Mesendoderm (in vitro differentiated cells): ENCODE measurements at regions not wholly inside any gene's neighbourhood (a gene's known extent, or its start where the extent isn't known, plus 50 kb on each side); places are given as distances from the start of the nearest gene placed in this dataset.

Experiments
- DNase-seq: peaks from one replicate; pipeline ENCODE4 v3.0.0; 2013
- H2AK5ac ChIP-seq: 2 replicates; pipeline ENCODE4 v1.6.1; 2013; ENCODE audit warnings: low read length, inconsistent platforms
- H2BK120ac ChIP-seq: 2 replicates; pipeline ENCODE4 v1.6.1; 2013; ENCODE audit warnings: low read depth, mild to moderate bottlenecking, low read length, moderate library complexity, mixed read lengths
- H2BK15ac ChIP-seq: replicated peaks from 2 replicates; pipeline ENCODE4 v1.6.1; 2013; ENCODE audit warnings: low read depth, mild to moderate bottlenecking, moderate library complexity
- H2BK5ac ChIP-seq: 2 replicates; pipeline ENCODE4 v1.6.1; 2013; ENCODE audit warnings: low read length, inconsistent platforms
- H3K18ac ChIP-seq: 2 replicates; pipeline ENCODE4 v1.6.1; 2013; ENCODE audit warnings: mild to moderate bottlenecking, low read length, mixed read lengths
- H3K23ac ChIP-seq: one replicate; pipeline ENCODE4 v1.6.1; 2013; ENCODE audit warnings: low read length
- H3K27ac ChIP-seq: 2 replicates; pipeline ENCODE4 v1.5.1; 2013; ENCODE audit warnings: low read depth, mild to moderate bottlenecking, inconsistent platforms, low read length, moderate library complexity
- H3K27me3 ChIP-seq: 2 replicates; pipeline ENCODE4 v1.6.1; 2013; ENCODE audit warnings: low read length, control low read depth, mild to moderate bottlenecking, inconsistent platforms; ENCODE audit not compliant: insufficient read depth, poor library complexity
- H3K36me3 ChIP-seq: 2 replicates; pipeline ENCODE4 v1.6.1; 2013; ENCODE audit warnings: low read length, inconsistent platforms; ENCODE audit not compliant: control insufficient read depth, insufficient read depth
- H3K4ac ChIP-seq: one replicate; pipeline ENCODE4 v1.6.1; 2013; ENCODE audit warnings: low read depth, mild to moderate bottlenecking, low read length, moderate library complexity
- H3K4me1 ChIP-seq: 2 replicates; pipeline ENCODE4 v1.6.1; 2013; ENCODE audit warnings: low read depth, low read length, inconsistent platforms; ENCODE audit not compliant: control insufficient read depth
- H3K4me2 ChIP-seq: 2 replicates; pipeline ENCODE4 v1.6.1; 2013; ENCODE audit warnings: low read length
- H3K4me3 ChIP-seq: 2 replicates; pipeline ENCODE4 v1.5.1; 2013; ENCODE audit warnings: mild to moderate bottlenecking, low read length
- H3K56ac ChIP-seq: one replicate; pipeline ENCODE4 v1.6.1; 2013; ENCODE audit warnings: low read length
- H3K79me1 ChIP-seq: 2 replicates; pipeline ENCODE4 v1.6.1; 2013; ENCODE audit warnings: low read length, inconsistent platforms
- H3K79me2 ChIP-seq: 2 replicates; pipeline ENCODE4 v1.6.1; 2013; ENCODE audit warnings: mild to moderate bottlenecking, low read length; ENCODE audit not compliant: control insufficient read depth, insufficient read depth
- H3K9ac ChIP-seq: 2 replicates; pipeline ENCODE4 v1.6.1; 2013; ENCODE audit warnings: low read length, inconsistent platforms
- H4K5ac ChIP-seq: one replicate; pipeline ENCODE4 v1.6.1; 2013; ENCODE audit warnings: low read length
- H4K8ac ChIP-seq: one replicate; pipeline ENCODE4 v1.6.1; 2013; ENCODE audit warnings: low read depth, mild to moderate bottlenecking, control low read depth, low read length, moderate library complexity
- WGBS: extraction: QIAGEN DNeasy Blood & Tissue Kit; methylation state at CpG from one replicate; pipeline ENCODE4 v1.1.7; 2013; ENCODE audit warnings: low lambda C conversion rate, missing lambda C conversion rate; ENCODE audit not compliant: insufficient coverage; ENCODE audit errors: extremely low coverage; 5-methylcytosine and 5-hydroxymethylcytosine counted together

DNA sequence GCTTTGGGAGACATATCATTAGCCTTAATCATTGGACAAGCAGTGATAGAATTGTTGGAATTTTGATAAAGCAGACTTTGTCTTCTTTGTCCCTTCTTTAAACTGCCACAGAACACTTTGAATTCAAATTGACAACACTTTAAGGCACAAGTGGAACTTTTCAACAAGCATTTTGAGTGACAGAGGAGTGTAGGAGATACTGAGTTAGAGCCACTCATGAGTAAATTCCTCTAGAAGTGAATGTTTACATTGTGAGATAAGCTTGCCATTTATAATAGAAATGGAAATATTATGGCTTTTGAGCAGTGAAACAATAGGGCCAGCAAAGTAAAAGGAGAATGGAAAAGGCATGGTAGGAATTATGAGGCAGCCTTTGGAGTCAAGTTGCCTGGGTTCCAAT lies 515.8 kb downstream of the SLITRK6 start:
- no peak overlapping the region for H3K4ac ChIP-seq
- no peak for DNase-seq
- H3K79me1 ChIP-seq = no peaks in the 10 kb centered on the region
- H3K4me1 ChIP-seq = no peaks in the 10 kb centered on the region
- H2BK15ac ChIP-seq = no peak overlapping the region
- H3K23ac ChIP-seq = no peak overlapping the region
- no peak overlapping the region for H3K4me2 ChIP-seq
- H3K27ac ChIP-seq = no peak overlapping the region
- no peaks in the 10 kb centered on the region for H3K27me3 ChIP-seq
- H3K79me2 ChIP-seq = no peaks in the 10 kb centered on the region
- no peak overlapping the region for H2BK120ac ChIP-seq
- no peak overlapping the region for H3K9ac ChIP-seq
- H3K56ac ChIP-seq = no peak overlapping the region
- H4K5ac ChIP-seq = no peak overlapping the region
- H2AK5ac ChIP-seq = no peak overlapping the region
- H2BK5ac ChIP-seq = no peak overlapping the region
- no peak overlapping the region for H3K4me3 ChIP-seq
- H3K36me3 ChIP-seq = no peaks in the 10 kb centered on the region
- H4K8ac ChIP-seq = no peak overlapping the region
- H3K18ac ChIP-seq = no peak overlapping the region

- Histone ChIP-seq H3K9ac (no peak overlapping the region), H4K5ac (no peak overlapping the region), H2BK15ac (no peak overlapping the region), H3K56ac (no peak overlapping the region), H2BK120ac (no peak overlapping the region), H3K27ac (no peak overlapping the region), H3K27me3 (no peaks in the 10 kb centered on the region), H3K18ac (no peak overlapping the region), H2BK5ac (no peak overlapping the region), H3K36me3 (no peaks in the 10 kb centered on the region), H3K79me1 (no peaks in the 10 kb centered on the region), H4K8ac (no peak overlapping the region), H3K4ac (no peak overlapping the region), H3K4me2 (no peak overlapping the region), H2AK5ac (no peak overlapping the region), H3K4me1 (no peaks in the 10 kb centered on the region), H3K79me2 (no peaks in the 10 kb centered on the region), H3K23ac (no peak overlapping the region), H3K4me3 (no peak overlapping the region)
- no CpG with 5 or more reads among the region's 2 CpGs for WGBS
- DNase-seq = no peak
Observed at GRCh38 chr13:85282876-85283275, 516.3 kb downstream of the SLITRK6 start.

GRCh38 chr13:85278851-85279250 lies 520.4 kb downstream of the SLITRK6 start:
- Histone ChIP-seq H3K56ac (no peak overlapping the region), H3K23ac (no peak overlapping the region), H4K5ac (no peak overlapping the region), H3K4ac (no peak overlapping the region), H2BK120ac (no peak overlapping the region), H2BK5ac (no peak overlapping the region), H3K27ac (no peak overlapping the region), H4K8ac (no peak overlapping the region), H3K4me2 (no peak overlapping the region), H3K4me3 (no peak overlapping the region), H3K36me3 (no peaks in the 10 kb centered on the region), H3K18ac (no peak overlapping the region), H3K4me1 (no peaks in the 10 kb centered on the region), H3K9ac (no peak overlapping the region), H3K79me2 (no peaks in the 10 kb centered on the region), H3K27me3 (no peaks in the 10 kb centered on the region), H2AK5ac (no peak overlapping the region), H3K79me1 (no peaks in the 10 kb centered on the region), H2BK15ac (no peak overlapping the region)
- DNase-seq = no peak
- no CpG with 5 or more reads among the region's 2 CpGs for WGBS

DNA sequence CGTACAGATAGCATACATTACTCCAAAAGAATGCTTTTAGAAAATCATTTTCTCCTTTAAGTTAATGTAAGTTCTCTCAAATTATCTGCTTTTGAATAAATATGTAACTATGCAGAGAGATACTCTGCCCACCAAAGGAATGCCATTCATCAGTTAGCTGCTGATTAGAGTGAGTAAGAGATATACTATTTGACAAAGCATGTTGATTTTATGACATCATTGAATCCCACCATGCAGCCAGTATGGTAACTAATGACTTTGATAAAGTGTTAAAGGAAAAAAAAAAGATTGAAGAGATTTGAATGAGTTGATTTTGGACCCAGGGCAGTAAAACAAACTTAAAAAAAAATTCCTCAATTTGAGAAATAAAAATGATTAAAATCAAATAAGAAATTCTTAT lies 521.5 kb downstream of the SLITRK6 start:
- Histone ChIP-seq H3K27ac (no peak overlapping the region), H2AK5ac (no peak overlapping the region), H3K9ac (no peak overlapping the region), H4K5ac (no peak overlapping the region), H3K4ac (no peak overlapping the region), H2BK120ac (no peak overlapping the region), H3K4me1 (no peaks in the 10 kb centered on the region), H3K79me1 (no peaks in the 10 kb centered on the region), H3K36me3 (no peaks in the 10 kb centered on the region), H3K56ac (no peak overlapping the region), H3K4me3 (no peak overlapping the region), H2BK5ac (no peak overlapping the region), H3K79me2 (no peaks in the 10 kb centered on the region), H4K8ac (no peak overlapping the region), H3K23ac (no peak overlapping the region), H3K4me2 (no peak overlapping the region), H3K27me3 (no peaks in the 10 kb centered on the region), H2BK15ac (no peak overlapping the region), H3K18ac (no peak overlapping the region)
- no CpG with 5 or more reads among the region's 1 CpG for WGBS
- DNase-seq = peak; percentile 84

DNA sequence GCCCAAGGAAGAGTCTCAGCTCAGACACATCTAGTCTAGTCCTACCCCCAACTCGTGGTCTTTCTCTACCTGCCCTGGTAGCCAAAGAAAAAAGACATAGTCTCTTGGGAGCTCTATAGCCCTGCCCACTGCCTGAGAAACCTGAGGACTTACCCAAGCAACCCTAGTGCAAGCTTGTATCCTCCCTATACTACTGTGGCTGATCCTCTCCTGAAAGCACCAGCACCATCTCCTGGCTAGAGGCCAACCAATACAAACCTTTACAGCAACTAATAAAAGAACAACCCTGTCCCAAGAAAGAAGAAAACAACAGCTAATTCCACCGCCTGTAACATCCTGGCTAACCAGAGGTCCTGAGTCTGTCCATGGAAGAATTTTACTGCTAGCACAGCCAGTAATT lies 532.4 kb downstream of the SLITRK6 start:
- Histone ChIP-seq H3K36me3 (no peaks in the 10 kb centered on the region), H3K79me1 (no peaks in the 10 kb centered on the region), H3K18ac (peak overlapping the region; percentile 41), H3K27me3 (no peaks in the 10 kb centered on the region), H3K4me1 (no peaks in the 10 kb centered on the region), H3K4me3 (no peak overlapping the region), H2BK15ac (no peak overlapping the region), H3K23ac (no peak overlapping the region), H3K27ac (no peak overlapping the region), H4K8ac (no peak overlapping the region), H4K5ac (no peak overlapping the region), H2AK5ac (no peak overlapping the region), H3K56ac (no peak overlapping the region), H3K9ac (no peak overlapping the region), H2BK120ac (no peak overlapping the region), H3K79me2 (no peaks in the 10 kb centered on the region), H2BK5ac (no peak overlapping the region), H3K4ac (no peak overlapping the region), H3K4me2 (no peak overlapping the region)
- peak; percentile 71 for DNase-seq
- WGBS = no CpG with 5 or more reads among the region's 2 CpGs

GRCh38 chr13:85266331-85266730 lies 532.9 kb downstream of the SLITRK6 start:
- H3K36me3 ChIP-seq = no peaks in the 10 kb centered on the region
- DNase-seq = peak; percentile 22

More at GRCh38 chr13:85266331-85266730, 532.9 kb downstream of the SLITRK6 start:
- no peak overlapping the region for H3K4me3 ChIP-seq
- H3K4me1 ChIP-seq = no peaks in the 10 kb centered on the region
- H3K9ac ChIP-seq = no peak overlapping the region
- no peaks in the 10 kb centered on the region for H3K79me2 ChIP-seq
- H3K79me1 ChIP-seq = no peaks in the 10 kb centered on the region
- no peak overlapping the region for H4K8ac ChIP-seq
- no peak overlapping the region for H3K27ac ChIP-seq
- H2BK120ac ChIP-seq = no peak overlapping the region
- H3K4ac ChIP-seq = peak overlapping the region; percentile 44
- H3K4me2 ChIP-seq = no peak overlapping the region
- H2BK5ac ChIP-seq = no peak overlapping the region
- H3K18ac ChIP-seq = peak overlapping the region; percentile 64
- no peaks in the 10 kb centered on the region for H3K27me3 ChIP-seq
- no peak overlapping the region for H3K23ac ChIP-seq
- no peak overlapping the region for H4K5ac ChIP-seq
- no peak overlapping the region for H2AK5ac ChIP-seq
- no CpG with 5 or more reads among the region's 1 CpG for WGBS
- H3K56ac ChIP-seq = peak overlapping the region; percentile 38
- no peak overlapping the region for H2BK15ac ChIP-seq
